LNCaP clone FGC (cell line): ENCODE measurements at regions not wholly inside any gene's neighbourhood (a gene's known extent, or its start where the extent isn't known, plus 50 kb on each side); places are given as distances from the start of the nearest gene placed in this dataset.

ENCODE experiments used
- DNase-seq: peaks from one replicate; pipeline ENCODE4 v3.0.0-alpha.2; 2011; ENCODE audit warnings: low read depth
- H3K4me3 ChIP-seq: 2 replicates; pipeline ENCODE4 v1.5.1; 2011; ENCODE audit warnings: mild to moderate bottlenecking, low read depth, low read length, control low read depth
- CTCF ChIP-seq: IDR thresholded peaks from 2 replicates; pipeline ENCODE4 v1.5.1; 2012; ENCODE audit warnings: mild to moderate bottlenecking; ENCODE audit not compliant: control insufficient read depth, insufficient read depth; ENCODE audit errors: extremely low read depth

- H3K4me3 ChIP-seq, result no peak overlapping the region
- no peak for TF ChIP-seq CTCF
- DNase-seq, result no peak
Observed at GRCh38 chr5:12837592-12837991, 933.3 kb upstream of the CTNND2 start.

DNA sequence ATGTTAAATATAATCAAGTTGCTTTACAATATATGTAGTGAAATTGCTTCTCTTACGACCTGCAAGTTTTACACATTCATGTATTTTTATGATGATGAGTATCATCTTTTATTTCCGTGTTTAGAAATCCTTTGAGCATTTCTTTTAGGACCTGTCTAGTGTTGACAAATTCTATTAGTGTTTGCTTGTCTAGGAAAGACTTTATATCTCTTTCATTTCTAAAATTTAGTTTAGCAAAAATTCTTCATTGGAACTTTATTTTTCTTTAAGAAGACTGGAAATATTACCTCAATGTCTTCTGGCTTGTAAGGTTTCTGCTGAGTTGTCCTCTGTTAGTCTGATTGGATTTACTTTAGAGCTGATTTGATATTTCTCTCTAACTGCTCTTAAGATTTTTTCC lies 920.9 kb upstream of the CTNND2 start:
- TF ChIP-seq CTCF, result no peak
- H3K4me3 ChIP-seq, result no peak overlapping the region
- DNase-seq, result no peak

DNA sequence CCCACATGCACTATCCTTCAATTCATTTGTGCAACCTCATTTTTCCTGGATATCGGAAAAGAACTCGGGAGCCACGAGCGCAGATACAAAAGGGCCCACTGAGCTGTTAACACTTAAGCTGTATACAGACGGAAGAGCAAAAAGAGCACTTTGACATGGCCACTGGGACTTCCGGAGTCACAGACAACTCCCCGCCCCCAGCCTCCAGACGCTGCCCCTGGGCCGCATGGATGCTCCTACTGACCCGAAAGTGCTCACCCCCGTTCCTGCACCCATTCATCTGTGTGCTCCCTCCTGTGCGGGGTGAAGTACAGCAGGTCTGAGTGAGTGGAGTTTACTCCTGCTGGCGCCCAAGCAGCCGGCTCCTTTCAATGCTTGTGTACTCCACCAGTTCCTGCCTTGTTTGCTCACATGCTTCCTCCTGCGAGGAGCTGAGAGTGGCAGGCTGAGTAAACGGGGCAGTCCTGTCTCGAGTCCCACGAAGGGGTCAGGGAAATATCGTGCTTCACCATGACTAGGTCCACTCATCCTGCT lies 901.0 kb upstream of the CTNND2 start:
- no peak for TF ChIP-seq CTCF
- no peak overlapping the region for H3K4me3 ChIP-seq

DNA sequence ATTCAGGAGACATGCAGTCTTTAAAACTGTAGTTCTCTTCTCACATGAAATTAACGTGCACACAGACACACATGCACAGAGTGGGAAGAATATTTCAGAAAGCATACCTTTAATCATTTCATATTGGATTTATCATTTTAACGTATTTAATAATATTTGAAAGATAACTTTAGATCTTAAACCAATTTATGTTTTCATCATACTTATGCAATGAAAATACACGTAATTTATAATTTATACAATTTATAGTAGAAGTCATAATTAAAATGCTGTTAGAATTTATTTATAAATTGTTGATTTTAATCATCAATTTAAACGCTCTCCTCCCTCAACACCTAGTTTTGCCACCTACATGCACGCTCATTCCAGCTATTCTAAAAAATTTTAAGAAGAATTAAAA lies 894.9 kb upstream of the CTNND2 start:
- no peak for TF ChIP-seq CTCF
- no peak for DNase-seq
- no peak overlapping the region for H3K4me3 ChIP-seq

More for the DNA sequence above, 901.0 kb upstream of the CTNND2 start:
- no peak for DNase-seq

DNA sequence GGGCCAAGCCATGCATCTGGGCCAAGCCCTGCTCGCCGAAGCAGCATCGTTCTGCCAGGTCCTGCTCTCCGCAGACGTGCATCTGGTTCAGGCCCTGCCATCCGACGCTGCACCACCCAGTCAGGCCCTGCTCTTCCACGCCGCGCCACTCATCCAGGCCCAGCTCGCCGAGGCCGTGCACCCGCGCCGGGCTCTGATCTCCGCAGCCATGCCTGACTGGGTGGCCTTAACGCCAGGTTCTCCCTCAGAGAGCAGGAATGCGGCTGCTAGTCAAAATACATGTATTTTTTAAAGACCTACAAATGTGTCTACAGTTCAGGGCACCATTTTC lies 891.1 kb upstream of the CTNND2 start:
- no peak for DNase-seq
- no peak for TF ChIP-seq CTCF
- no peak overlapping the region for H3K4me3 ChIP-seq

GRCh38 chr5:12794476-12795332 lies 890.5 kb upstream of the CTNND2 start:
- TF ChIP-seq CTCF, result no peak
- H3K4me3 ChIP-seq, result no peak overlapping the region
- DNase-seq, result no peak

DNA sequence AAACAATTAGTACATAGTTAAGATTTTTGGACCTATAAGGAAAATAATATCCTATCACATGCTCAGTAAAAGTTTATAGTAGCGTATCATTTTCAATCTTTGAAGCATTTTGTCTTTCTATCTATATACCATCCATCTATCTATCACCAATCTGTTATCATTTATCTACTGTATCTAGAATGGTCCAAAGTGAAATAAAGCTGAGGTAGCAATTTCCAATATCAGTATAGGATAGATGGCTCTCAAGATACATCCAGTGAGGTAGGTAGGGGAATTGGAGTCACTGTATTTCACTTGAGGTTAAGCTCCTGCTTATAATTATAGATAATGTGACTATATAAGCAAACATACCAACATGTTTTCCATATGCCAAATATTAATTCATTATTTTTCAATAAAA lies 889.1 kb upstream of the CTNND2 start:
- TF ChIP-seq CTCF, result no peak
- no peak for DNase-seq
- H3K4me3 ChIP-seq, result no peak overlapping the region
